ENCODE measurements at regions not wholly inside any gene's neighbourhood (a gene's known extent, or its start where the extent isn't known, plus 50 kb on each side); places are given as distances from the start of the nearest gene placed in this dataset.

DNA sequence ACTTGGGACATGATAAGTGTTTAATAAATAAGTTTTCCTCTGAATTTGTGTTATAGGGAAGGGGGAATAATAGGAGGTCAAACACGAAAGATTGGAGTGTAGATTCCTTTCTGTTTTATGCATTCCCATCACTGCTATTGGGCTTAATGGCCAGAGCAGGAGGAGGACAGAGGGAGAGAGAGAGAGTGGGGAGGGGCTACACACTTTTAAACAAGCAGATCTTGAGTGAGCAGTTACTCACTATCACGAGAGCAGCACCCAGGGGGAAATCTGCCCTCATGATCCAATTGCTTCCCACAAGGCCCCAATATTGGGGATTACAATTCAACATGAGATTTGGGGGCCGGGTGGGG, 505.0 kb downstream of the GRIN2A start:
- TF ChIP-seq EZH2phosphoT487 (IDR thresholded peaks at IDR 0.05; ENCODE audit: insufficient read depth, low read depth) (no peak), EZH2 (IDR thresholded peaks at IDR 0.05; ENCODE audit: insufficient read depth, poor library complexity, severe bottlenecking) (no peak)
- Histone ChIP-seq H3K4me1 (ENCODE audit: insufficient read depth) (no peaks in the 10 kb centered on the region), H3K4me2 (ENCODE audit: unreplicated experiment) (no peak overlapping the region), H3K9me3 (ENCODE audit: low read depth) (no peaks in the 10 kb centered on the region), H3F3A (ENCODE audit: insufficient read depth) (no peaks in the 10 kb centered on the region), H3K9me2 (ENCODE audit: insufficient read depth) (no peaks in the 10 kb centered on the region), H3K4me3 (no peak overlapping the region), H2AFZ (no peak overlapping the region), H4K20me1 (ENCODE audit: insufficient read depth) (no peaks in the 10 kb centered on the region), H3K79me2 (ENCODE audit: insufficient read depth) (no peaks in the 10 kb centered on the region), H3K27me3 (replicated peaks; ENCODE audit: insufficient read depth) (no peaks in the 10 kb centered on the region), H3K27ac (no peak overlapping the region), H3K36me3 (ENCODE audit: low read depth) (no peaks in the 10 kb centered on the region), H3K9ac (no peak overlapping the region)
- 12 to 20% methylated on average over 3 of the region's 3 CpGs for WGBS, 2 experiments (ENCODE audit: low coverage in 1 of 2, low lambda C conversion rate in 2 of 2, missing lambda C conversion rate in 2 of 2)
- DNase-seq = no peak
- in situ Hi-C loops (cut with MboI) = no loop called here

DNA sequence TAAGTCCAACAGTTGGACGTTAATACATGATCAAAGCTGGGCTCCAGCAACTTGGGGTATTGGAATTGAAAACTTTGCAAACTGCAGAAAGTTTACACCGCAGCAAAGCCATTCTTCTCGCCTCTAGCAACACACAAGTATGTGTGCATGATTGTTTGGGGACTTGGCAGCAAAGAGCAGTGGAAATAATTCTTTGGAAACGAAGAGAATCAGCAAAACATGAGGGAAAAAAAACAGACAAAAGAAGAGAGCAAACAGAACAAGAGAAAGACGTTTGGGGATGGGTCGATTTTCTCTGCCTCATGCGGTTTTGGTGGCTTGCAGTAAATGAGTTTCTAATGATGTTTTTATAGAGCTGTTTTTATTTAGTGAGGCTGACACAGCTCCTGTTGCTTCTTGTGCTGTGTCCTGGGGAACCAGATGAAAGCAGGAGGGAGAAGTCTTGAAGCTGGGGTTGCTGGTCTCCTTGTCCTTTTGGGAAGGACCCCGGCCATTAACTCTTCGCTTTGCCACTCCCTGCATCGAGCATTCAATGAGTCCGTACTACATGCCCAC, 502.9 kb downstream of the GRIN2A start:
- Histone ChIP-seq H3K4me1 (ENCODE audit: insufficient read depth) (no peaks in the 10 kb centered on the region), H3K27ac (no peak overlapping the region), H3K36me3 (ENCODE audit: low read depth) (no peaks in the 10 kb centered on the region), H3K4me2 (ENCODE audit: unreplicated experiment) (no peak overlapping the region), H3K9me2 (ENCODE audit: insufficient read depth) (no peaks in the 10 kb centered on the region), H3F3A (ENCODE audit: insufficient read depth) (no peaks in the 10 kb centered on the region), H3K4me3 (no peak overlapping the region), H3K27me3 (replicated peaks; ENCODE audit: insufficient read depth) (no peaks in the 10 kb centered on the region), H2AFZ (no peak overlapping the region), H3K9me3 (ENCODE audit: low read depth) (no peaks in the 10 kb centered on the region), H4K20me1 (ENCODE audit: insufficient read depth) (no peaks in the 10 kb centered on the region), H3K9ac (no peak overlapping the region), H3K79me2 (ENCODE audit: insufficient read depth) (no peaks in the 10 kb centered on the region)
- in situ Hi-C loops (cut with MboI) = no loop called here
- no peak for TF ChIP-seq EZH2phosphoT487 (IDR thresholded peaks at IDR 0.05; ENCODE audit: insufficient read depth, low read depth)
- no peak for TF ChIP-seq EZH2 (IDR thresholded peaks at IDR 0.05; ENCODE audit: insufficient read depth, poor library complexity, severe bottlenecking)
- no peak for DNase-seq
- 1% methylated on average over 11 of the region's 11 CpGs for WGBS, 2 experiments (ENCODE audit: low coverage in 1 of 2, low lambda C conversion rate in 2 of 2, missing lambda C conversion rate in 2 of 2)

DNA sequence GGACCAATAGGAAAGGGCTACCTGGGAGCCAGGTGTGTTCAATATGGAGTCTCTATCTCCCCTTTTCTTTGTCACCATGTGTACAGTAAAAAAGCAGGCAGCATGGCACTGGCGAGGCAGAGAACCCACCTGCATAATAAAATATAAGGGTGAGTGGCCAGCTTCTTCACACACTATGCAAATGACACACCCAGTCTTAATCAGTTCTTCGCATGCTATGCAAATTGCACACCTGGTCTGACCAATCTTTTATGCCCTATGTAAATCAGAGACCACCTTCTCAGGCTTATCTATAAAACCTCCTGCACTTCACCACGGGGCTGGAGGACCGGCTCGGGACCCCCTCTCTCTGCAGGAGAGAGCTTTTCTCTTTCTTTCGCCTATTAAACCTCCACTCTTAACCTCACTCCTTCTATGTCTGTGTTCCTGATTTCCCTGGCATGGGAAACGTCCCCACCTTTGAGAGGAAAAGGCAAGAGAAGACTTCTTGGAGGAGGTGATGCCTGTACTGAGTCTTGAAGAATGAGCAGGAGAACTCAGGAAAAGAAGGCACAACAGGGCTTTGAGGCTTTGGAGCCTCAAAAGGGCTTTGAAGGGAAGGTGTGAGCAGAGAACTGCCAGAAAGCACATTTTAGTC, 502.1 kb downstream of the GRIN2A start:
- in situ Hi-C loops (cut with MboI) = no loop called here
- no peak for DNase-seq
- no peak overlapping the region for H3K4me3 ChIP-seq
- H3K4me1 ChIP-seq (ENCODE audit: insufficient read depth) = no peaks in the 10 kb centered on the region
- H2AFZ ChIP-seq = no peak overlapping the region
- no peak overlapping the region for H3K27ac ChIP-seq
- no peaks in the 10 kb centered on the region for H3K9me2 ChIP-seq (ENCODE audit: insufficient read depth)
- H4K20me1 ChIP-seq (ENCODE audit: insufficient read depth) = no peaks in the 10 kb centered on the region
- TF ChIP-seq EZH2 (IDR thresholded peaks at IDR 0.05; ENCODE audit: insufficient read depth, poor library complexity, severe bottlenecking) = no peak
- no peak for TF ChIP-seq EZH2phosphoT487 (IDR thresholded peaks at IDR 0.05; ENCODE audit: insufficient read depth, low read depth)
- 12 to 15% methylated on average over 7 of the region's 7 CpGs for WGBS, 2 experiments (ENCODE audit: low coverage in 1 of 2, low lambda C conversion rate in 2 of 2, missing lambda C conversion rate in 2 of 2)
- no peaks in the 10 kb centered on the region for H3K36me3 ChIP-seq (ENCODE audit: low read depth)
- no peak overlapping the region for H3K4me2 ChIP-seq (ENCODE audit: unreplicated experiment)
- no peaks in the 10 kb centered on the region for H3K27me3 ChIP-seq (replicated peaks; ENCODE audit: insufficient read depth)
- no peaks in the 10 kb centered on the region for H3K9me3 ChIP-seq (ENCODE audit: low read depth)
- H3F3A ChIP-seq (ENCODE audit: insufficient read depth) = no peaks in the 10 kb centered on the region
- no peak overlapping the region for H3K9ac ChIP-seq
- no peaks in the 10 kb centered on the region for H3K79me2 ChIP-seq (ENCODE audit: insufficient read depth)

DNA sequence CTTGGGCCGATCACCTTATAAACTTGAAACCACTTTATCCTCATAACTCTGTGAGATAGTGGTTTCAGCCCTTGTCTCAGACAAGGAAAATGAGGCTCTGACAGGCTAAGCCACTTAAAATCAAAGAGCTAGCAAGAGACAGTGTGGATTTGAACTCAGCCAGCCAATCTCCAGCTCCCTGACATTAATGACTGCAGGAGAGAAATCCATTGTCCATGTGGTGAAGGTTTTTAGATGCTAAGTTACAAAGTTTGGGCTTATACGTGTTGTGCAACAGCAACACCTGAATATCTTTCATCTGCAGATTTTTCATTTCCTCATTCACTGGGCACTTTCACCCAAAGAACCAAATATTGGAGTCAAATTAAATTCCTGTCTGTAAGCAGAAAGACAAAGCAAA, 501.3 kb downstream of the GRIN2A start:
- Histone ChIP-seq H3K79me2 (ENCODE audit: insufficient read depth) (no peaks in the 10 kb centered on the region), H3K9ac (no peak overlapping the region), H3F3A (ENCODE audit: insufficient read depth) (no peaks in the 10 kb centered on the region), H3K4me1 (ENCODE audit: insufficient read depth) (no peaks in the 10 kb centered on the region), H2AFZ (no peak overlapping the region), H3K9me3 (ENCODE audit: low read depth) (no peaks in the 10 kb centered on the region), H3K4me3 (no peak overlapping the region), H3K4me2 (ENCODE audit: unreplicated experiment) (no peak overlapping the region), H3K36me3 (ENCODE audit: low read depth) (no peaks in the 10 kb centered on the region), H3K9me2 (ENCODE audit: insufficient read depth) (no peaks in the 10 kb centered on the region), H3K27ac (no peak overlapping the region), H3K27me3 (replicated peaks; ENCODE audit: insufficient read depth) (no peaks in the 10 kb centered on the region), H4K20me1 (ENCODE audit: insufficient read depth) (no peaks in the 10 kb centered on the region)
- WGBS, 2 experiments (ENCODE audit: low coverage in 1 of 2, low lambda C conversion rate in 2 of 2, missing lambda C conversion rate in 2 of 2) = 12 to 22% methylated on average over 2 of the region's 2 CpGs
- in situ Hi-C loops (cut with MboI) = no loop called here
- no peak for DNase-seq
- TF ChIP-seq EZH2phosphoT487 (IDR thresholded peaks at IDR 0.05; ENCODE audit: insufficient read depth, low read depth) (no peak), EZH2 (IDR thresholded peaks at IDR 0.05; ENCODE audit: insufficient read depth, poor library complexity, severe bottlenecking) (no peak)
